Activated CD4-positive, CD25-positive, alpha-beta regulatory T cell treated with anti-CD3 and anti-CD28 coated beads, Interleukin-2, amount 50 U/mL, for 16 hours (primary cell): ENCODE measurements at regions not wholly inside any gene's neighbourhood (a gene's known extent, or its start where the extent isn't known, plus 50 kb on each side); places are given as distances from the start of the nearest gene placed in this dataset.

Source experiments
- DNase-seq: peaks from one replicate; pipeline ENCODE4 v3.0.0-alpha.2; 2020; ENCODE audit warnings: low read depth, low spot score

DNA sequence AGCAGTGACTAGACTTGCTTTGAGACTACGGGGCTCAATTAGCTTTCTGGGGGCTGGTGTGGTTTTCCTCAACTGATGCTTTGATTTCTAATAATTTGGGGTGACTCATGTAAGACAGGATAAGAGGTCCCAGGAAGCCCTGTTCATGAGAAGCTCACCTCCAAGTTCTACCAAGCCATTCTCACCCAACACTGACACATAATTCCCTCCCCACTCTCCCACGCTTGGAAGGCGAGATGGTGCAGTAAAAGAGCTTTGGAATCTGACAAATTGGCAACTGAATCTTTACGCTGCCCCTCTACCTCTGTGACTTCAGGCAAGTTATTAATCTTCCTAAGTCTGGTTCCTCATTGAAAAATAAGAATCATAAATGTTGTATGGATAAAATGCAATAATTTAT lies 299.1 kb upstream of the DUSP10 start:
- DNase-seq = no peak

DNA sequence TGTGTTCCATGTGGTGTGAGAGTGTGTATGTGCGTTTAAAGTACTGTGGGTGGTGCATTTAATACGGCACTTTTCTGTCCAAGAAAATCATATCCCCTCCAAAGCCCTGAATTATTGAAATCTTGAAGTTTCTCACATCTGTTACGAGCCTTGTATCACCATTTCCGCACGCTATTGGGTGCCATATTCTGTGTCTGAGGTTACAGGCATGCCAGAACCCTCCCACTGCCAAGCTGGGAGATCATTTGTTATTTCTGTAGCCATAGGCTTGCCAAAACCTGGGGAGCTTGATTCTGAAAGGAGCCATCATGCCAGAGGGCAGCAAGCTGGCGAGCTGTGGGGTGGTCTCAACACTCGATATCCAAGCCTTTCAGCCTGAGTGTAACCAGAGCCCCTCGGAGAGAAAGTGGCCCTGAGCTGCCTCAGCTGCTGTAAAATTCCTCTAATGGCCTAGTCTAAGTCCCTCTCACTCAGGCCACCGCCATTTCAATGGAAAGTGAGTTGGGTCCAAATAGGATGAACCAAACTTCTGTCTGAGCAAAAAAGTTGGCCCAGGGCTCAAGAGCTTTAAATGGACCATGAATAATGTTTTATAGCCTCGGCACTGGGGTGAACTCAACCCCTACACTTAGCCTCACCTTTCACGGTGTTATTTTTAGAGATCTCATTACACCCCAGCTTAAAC lies 298.4 kb upstream of the DUSP10 start:
- no peak for DNase-seq

GRCh38 chr1:222038971-222039370 lies 297.1 kb upstream of the DUSP10 start:
- no peak for DNase-seq

GRCh38 chr1:222037720-222038119 lies 295.8 kb upstream of the DUSP10 start:
- no peak for DNase-seq

DNA sequence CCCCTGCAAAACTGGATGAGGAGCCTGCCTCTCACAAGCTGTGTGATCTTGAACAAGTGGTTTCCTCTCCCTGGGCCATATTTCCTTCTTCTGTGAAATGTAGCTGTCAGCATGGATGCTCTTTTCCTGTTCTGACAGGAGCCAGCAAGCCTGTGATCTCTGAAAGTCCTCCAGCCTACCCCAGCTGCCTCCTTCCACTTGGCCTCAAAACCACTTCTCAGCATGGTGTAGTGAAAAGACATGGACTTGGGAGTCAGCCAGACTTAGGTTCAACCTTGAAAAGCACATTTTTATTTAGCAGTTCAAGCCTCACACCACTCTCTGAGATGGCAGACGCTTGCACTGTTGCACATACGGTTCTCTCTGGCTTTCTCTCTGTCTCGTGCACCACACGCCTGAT lies 292.9 kb upstream of the DUSP10 start:
- DNase-seq = no peak

GRCh38 chr1:222033450-222033849 lies 291.6 kb upstream of the DUSP10 start:
- DNase-seq = no peak

DNA sequence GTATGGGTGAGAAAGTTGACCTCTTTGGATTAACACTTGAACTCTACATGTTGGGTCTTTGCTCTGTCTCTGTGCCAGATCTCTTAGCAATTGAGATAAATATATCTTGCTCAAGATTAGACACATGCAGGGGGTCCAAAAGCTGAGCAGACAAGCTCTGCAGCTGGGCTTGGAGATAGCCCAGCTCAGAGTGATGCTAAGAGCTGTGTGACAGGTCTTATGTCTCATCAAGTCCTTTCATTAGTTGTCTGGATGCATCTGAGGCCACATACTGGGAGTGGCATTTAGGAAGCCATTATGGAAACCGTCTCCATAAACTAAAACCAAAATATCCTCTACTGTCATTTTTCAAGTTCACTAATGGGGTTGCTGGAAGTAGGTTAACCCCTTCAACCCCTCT lies 289.4 kb upstream of the DUSP10 start:
- DNase-seq = no peak

DNA sequence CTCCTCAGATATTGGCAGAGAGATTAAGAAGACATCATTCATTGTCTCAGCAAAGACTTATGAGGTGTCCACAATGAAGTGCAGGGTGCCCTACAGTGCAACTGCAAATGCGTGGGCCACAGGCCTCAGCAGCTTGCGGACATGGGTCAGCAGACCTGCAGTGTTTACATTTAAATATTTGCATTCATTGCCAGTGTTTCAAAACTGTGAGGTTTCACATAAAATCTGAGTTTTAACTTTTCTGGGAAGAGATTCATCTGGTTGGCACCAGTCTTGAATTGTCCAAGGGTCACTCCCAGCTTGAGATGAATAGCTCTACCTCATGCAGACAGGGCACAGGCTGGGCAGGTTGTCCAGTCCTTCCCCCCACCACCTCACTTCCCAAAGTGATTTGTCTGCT lies 286.8 kb upstream of the DUSP10 start:
- DNase-seq = no peak

GRCh38 chr1:222028116-222028515 lies 286.2 kb upstream of the DUSP10 start:
- DNase-seq = no peak

DNA sequence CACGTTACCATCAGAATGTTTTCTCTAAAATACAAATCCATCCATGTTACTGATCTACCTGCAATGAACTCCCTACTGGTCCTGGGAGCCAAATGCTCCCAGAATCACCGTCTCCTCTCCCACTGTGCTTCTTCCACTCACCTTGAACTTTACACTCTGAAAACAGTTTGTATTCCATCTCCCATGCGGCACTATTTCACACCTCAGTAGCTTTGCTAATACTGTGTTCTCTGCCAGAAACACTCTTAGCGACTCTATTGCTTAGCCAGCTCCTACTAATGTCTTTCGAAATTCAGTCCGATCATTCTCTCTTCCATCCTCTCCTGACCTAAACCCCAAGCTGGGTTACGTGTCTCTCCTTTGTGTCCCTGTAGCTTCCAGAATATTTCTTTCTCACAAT lies 284.4 kb upstream of the DUSP10 start:
- DNase-seq = no peak

GRCh38 chr1:222023025-222023424 lies 281.1 kb upstream of the DUSP10 start:
- no peak for DNase-seq

DNA sequence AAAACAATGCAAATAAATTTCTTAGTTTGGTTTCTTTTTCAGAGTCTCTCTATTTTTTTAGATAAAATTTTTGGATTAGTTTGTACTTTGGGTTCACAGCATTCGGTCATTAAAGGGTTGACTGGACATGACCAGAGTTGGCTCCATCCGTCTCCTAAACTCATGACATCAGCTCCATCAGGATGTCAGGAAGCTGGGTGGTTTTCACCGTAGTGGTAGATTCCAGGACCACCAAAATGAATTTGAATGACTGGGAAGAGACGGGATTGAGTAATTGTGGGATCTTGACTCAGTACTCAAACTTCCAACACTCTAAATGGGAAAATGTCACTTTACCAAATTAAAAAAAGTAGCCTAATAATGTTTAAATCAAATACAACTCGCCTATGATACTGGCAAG lies 279.2 kb upstream of the DUSP10 start:
- DNase-seq = no peak

DNA sequence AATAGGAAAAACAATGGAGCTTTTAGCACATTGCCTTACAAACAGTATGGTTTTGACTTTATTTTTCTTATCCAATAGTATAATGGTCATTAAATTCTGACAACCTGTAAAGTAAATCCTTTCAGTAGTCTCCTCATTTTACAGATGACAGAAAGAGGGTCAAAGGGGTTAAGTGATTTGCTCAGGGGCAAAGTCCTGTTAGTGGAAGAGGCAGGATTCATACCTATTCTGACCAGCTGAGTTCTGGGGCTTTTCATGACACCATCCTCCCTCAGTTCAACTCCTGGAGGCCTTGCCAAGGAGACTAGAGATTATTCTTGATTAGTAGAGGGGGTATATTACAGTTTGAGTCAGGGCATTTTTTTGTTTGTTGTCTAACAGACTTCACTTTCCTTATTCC lies 278.7 kb upstream of the DUSP10 start:
- no peak for DNase-seq

GRCh38 chr1:222019029-222019428 lies 277.1 kb upstream of the DUSP10 start:
- no peak for DNase-seq

DNA sequence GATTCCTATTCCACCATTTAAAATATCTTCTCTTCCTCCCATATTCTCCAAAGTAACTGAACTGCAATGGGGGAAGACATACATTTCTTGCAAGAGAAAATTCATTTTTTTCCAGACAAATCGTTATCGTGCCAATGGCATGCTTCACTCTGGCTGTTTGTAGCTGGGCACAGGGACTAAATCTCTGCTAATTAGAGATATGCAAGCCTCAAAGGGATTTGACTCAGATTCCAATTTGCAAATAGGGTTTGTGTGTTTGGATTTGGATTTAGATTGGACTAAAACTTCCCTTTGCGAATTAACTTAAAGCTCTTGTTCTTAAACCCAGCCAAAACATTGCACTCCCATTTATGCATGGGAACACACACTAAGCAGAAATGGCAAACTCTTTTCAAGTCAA lies 276.2 kb upstream of the DUSP10 start:
- no peak for DNase-seq

- DNase-seq = no peak
Measured at GRCh38 chr1:222015686-222016085, 273.8 kb upstream of the DUSP10 start.

DNA sequence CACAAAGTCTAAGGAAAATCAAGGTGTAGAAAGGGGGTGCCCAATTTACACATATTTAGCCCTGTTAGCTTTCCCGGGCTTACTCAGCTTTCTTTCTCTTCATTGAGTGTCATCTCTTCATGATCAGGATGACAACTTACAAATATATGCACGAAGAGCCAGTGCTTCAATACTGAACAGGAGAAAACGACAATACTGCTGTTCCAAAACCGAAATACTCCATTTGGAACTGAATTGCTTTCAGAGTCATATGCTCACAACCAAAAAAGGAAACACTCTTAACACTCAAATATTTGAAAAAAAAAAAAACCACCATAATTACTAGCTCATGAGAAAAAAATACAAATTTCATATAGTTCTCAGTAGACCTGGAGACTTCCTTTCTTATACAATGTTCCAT lies 272.1 kb upstream of the DUSP10 start:
- DNase-seq = no peak

GRCh38 chr1:222012816-222013215 lies 270.9 kb upstream of the DUSP10 start:
- no peak for DNase-seq

DNA sequence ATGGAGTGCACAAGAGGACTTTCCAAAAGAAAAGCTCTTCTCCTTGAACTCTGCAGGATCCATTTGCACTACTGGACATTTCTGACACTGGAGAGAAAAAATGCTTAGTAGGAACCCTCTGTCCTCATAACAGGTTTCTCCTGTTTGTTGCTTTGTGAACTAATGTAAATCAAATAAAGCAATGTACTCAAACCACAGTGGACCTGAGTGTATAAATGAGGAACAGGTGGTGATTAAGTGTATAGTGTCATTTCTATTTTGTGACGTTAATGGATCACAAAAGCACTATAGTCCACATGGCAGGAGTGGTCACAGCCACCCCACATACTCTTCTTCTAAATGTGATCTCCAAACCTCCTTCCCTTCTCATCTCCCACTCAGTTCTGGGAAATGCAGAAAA lies 268.4 kb upstream of the DUSP10 start:
- no peak for DNase-seq

DNA sequence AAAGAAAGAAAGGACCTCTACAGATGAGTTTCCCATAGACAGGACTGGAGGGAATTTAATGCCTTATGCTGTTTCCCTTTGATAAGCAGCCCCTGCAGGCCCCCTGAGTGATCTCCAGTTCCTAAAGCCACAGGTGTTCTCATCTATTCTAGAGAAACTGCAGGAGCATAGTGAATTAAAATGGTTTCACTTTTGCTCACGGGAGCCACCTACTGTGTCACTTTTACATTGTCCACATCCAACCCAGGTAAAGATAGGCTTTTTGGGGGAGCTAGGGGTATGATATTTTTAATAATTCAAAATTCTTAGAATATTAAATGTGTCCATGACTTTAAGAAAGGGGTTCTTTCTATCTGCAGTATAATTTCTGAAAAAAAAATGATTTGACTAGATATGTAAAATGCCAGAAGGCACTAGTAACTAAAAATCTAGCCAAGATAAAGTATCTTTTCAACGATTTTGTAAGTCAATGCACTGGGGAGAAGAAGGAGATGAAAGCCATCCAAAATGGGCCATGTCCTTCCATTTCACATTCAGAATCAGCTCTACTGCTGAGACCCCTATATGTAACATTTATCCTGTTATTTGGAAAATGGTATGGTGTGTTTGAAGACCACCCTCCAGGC lies 267.3 kb upstream of the DUSP10 start:
- no peak for DNase-seq

DNA sequence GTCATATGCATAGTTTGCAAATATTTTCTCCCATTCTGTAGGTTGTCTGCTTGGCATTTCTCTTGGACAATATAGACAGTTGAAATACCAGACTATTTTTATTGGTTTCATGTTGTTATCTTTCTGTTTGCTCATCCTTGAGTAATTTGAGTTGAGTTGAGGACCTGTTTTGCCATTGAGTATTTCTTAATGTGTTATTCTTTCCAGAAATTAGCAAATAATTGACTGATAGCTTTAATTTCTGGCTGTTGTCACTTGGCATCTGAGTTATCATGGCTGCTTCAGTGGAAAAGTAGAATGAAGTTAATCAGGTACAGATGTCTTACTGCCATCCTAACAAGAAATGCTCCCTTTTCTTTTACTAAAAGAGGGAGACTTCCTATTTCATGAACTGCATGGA lies 264.8 kb upstream of the DUSP10 start:
- DNase-seq = no peak

GRCh38 chr1:222004784-222005183 lies 262.9 kb upstream of the DUSP10 start:
- DNase-seq = no peak

DNA sequence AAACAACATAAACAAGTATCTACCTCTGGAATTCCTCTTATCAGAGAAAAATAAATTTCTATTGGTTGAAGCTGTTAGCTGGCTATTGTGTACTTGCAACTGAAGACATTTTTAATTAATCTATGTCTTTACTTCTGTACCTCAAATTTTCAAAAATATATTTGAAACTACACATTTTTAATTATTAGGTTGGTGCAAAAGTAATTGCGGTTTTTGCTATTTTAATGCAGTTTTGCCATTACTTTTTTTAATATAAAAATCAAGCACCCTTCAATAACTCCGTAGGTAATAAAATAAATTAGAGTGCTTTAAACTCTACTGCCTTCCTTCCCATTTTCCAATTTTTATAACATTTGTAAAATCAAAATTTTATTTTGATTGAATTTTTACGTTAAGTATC lies 262.1 kb upstream of the DUSP10 start:
- no peak for DNase-seq

GRCh38 chr1:222002503-222002902 lies 260.6 kb upstream of the DUSP10 start:
- no peak for DNase-seq
